Gastroesophageal sphincter (tissue), 3 donors: ENCODE measurements at regions not wholly inside any gene's neighbourhood (a gene's known extent, or its start where the extent isn't known, plus 50 kb on each side); places are given as distances from the start of the nearest gene placed in this dataset.

Experiments used
- EP300 ChIP-seq: sonication (generic); formaldehyde crosslinking; IDR thresholded peaks from one replicate; pipeline ENCODE4 v1.6.1; 2017; ENCODE audit warnings: antibody characterized with exemption, mild to moderate bottlenecking
- POLR2A ChIP-seq, 2 donors: fragments of 450-650 bp; IDR thresholded peaks; one replicate each; pipeline ENCODE4 v1.6.1; 2017; ENCODE audit warnings: antibody characterized with exemption in 2 of 2, mild to moderate bottlenecking in 2 of 2, moderate library complexity in 1 of 2
- POLR2AphosphoS5 ChIP-seq: sonication (generic); formaldehyde crosslinking; IDR thresholded peaks from one replicate; pipeline ENCODE4 v1.6.1; 2017; ENCODE audit warnings: antibody characterized with exemption
- TF ChIP-seq, protein P1 (sequence below), 4 experiments: fragments of 200-600 bp in 2 of 4; fragments of 450-650 bp in 2 of 4; sonication (generic) in 1 of 4; IDR thresholded peaks; one replicate each; pipeline ENCODE4 v1.5.1; 2017 to 2019; ENCODE audit warnings: antibody characterized with exemption in 4 of 4, mild to moderate bottlenecking in 2 of 4, moderate library complexity in 2 of 4

- TF ChIP-seq, protein P1, sequence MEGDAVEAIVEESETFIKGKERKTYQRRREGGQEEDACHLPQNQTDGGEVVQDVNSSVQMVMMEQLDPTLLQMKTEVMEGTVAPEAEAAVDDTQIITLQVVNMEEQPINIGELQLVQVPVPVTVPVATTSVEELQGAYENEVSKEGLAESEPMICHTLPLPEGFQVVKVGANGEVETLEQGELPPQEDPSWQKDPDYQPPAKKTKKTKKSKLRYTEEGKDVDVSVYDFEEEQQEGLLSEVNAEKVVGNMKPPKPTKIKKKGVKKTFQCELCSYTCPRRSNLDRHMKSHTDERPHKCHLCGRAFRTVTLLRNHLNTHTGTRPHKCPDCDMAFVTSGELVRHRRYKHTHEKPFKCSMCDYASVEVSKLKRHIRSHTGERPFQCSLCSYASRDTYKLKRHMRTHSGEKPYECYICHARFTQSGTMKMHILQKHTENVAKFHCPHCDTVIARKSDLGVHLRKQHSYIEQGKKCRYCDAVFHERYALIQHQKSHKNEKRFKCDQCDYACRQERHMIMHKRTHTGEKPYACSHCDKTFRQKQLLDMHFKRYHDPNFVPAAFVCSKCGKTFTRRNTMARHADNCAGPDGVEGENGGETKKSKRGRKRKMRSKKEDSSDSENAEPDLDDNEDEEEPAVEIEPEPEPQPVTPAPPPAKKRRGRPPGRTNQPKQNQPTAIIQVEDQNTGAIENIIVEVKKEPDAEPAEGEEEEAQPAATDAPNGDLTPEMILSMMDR (IDR thresholded peaks at IDR 0.05), result no peak
- TF ChIP-seq POLR2AphosphoS5 (no peak), EP300 (no peak), POLR2A (IDR thresholded peaks at IDR 0.05) (no peak)
Measured at GRCh38 chr2:184993746-184994145, 395.4 kb downstream of the ZNF804A start.
